ENCODE measurements at regions not wholly inside any gene's neighbourhood (a gene's known extent, or its start where the extent isn't known, plus 50 kb on each side); places are given as distances from the start of the nearest gene placed in this dataset.

GRCh38 chr20:54874718-54875117 lies 399.3 kb downstream of the DOK5 start:
- Histone ChIP-seq H3K4me1 (no peaks in the 10 kb centered on the region), H3K27me3 (no peaks in the 10 kb centered on the region), H3K9me3 (no peaks in the 10 kb centered on the region), H3K4me3 (no peak overlapping the region), H3K27ac (no peak overlapping the region), H3K36me3 (no peaks in the 10 kb centered on the region)
- TF ChIP-seq CTCF (IDR thresholded peaks at IDR 0.05) (no peak), POLR2AphosphoS5 (IDR thresholded peaks at IDR 0.05; ENCODE audit: insufficient read depth in 1 of 2, low read depth in 1 of 2) (no peak), POLR2A (IDR thresholded peaks at IDR 0.05) (no peak)
- DNase-seq (ENCODE audit: extremely low spot score in 2 of 2), result no peak
- intact Hi-C loops (cut with DNase I), result no loop called here

GRCh38 chr20:54872440-54872839 lies 397.0 kb downstream of the DOK5 start:
- H3K4me1 ChIP-seq, result no peaks in the 10 kb centered on the region
- TF ChIP-seq POLR2AphosphoS5 (IDR thresholded peaks at IDR 0.05; ENCODE audit: insufficient read depth in 1 of 2, low read depth in 1 of 2) (no peak), POLR2A (IDR thresholded peaks at IDR 0.05) (no peak), CTCF (IDR thresholded peaks at IDR 0.05) (no peak)
- H3K27me3 ChIP-seq, result no peaks in the 10 kb centered on the region
- no peak overlapping the region for H3K27ac ChIP-seq
- no peak overlapping the region for H3K4me3 ChIP-seq
- no peaks in the 10 kb centered on the region for H3K9me3 ChIP-seq
- no peaks in the 10 kb centered on the region for H3K36me3 ChIP-seq
- intact Hi-C loops (cut with DNase I), result no loop called here
- no peak for DNase-seq (ENCODE audit: extremely low spot score in 2 of 2)

- no peaks in the 10 kb centered on the region for H3K9me3 ChIP-seq
- TF ChIP-seq POLR2A (IDR thresholded peaks at IDR 0.05), result no peak
- TF ChIP-seq POLR2AphosphoS5 (IDR thresholded peaks at IDR 0.05; ENCODE audit: insufficient read depth in 1 of 2, low read depth in 1 of 2), result no peak
- no peak for TF ChIP-seq CTCF (IDR thresholded peaks at IDR 0.05)
- no peaks in the 10 kb centered on the region for H3K36me3 ChIP-seq
- no peaks in the 10 kb centered on the region for H3K27me3 ChIP-seq
- intact Hi-C loops (cut with DNase I), result no loop called here
- no peak overlapping the region for H3K4me3 ChIP-seq
- no peaks in the 10 kb centered on the region for H3K4me1 ChIP-seq
- no peak overlapping the region for H3K27ac ChIP-seq
- DNase-seq (ENCODE audit: extremely low spot score in 2 of 2), result no peak
Observed at GRCh38 chr20:54869765-54870164, 394.4 kb downstream of the DOK5 start.

- intact Hi-C loops (cut with DNase I), result no loop called here
- no peaks in the 10 kb centered on the region for H3K9me3 ChIP-seq
- no peaks in the 10 kb centered on the region for H3K36me3 ChIP-seq
- no peak overlapping the region for H3K4me3 ChIP-seq
- no peak for TF ChIP-seq CTCF (IDR thresholded peaks at IDR 0.05)
- no peak for TF ChIP-seq POLR2A (IDR thresholded peaks at IDR 0.05)
- no peak for TF ChIP-seq POLR2AphosphoS5 (IDR thresholded peaks at IDR 0.05; ENCODE audit: insufficient read depth in 1 of 2, low read depth in 1 of 2)
- no peak for DNase-seq (ENCODE audit: extremely low spot score in 2 of 2)
- no peak overlapping the region for H3K27ac ChIP-seq
- H3K27me3 ChIP-seq, result no peaks in the 10 kb centered on the region
- H3K4me1 ChIP-seq, result no peaks in the 10 kb centered on the region
Observed at GRCh38 chr20:54865273-54865672, 389.9 kb downstream of the DOK5 start.

GRCh38 chr20:54860716-54861115 lies 385.3 kb downstream of the DOK5 start:
- TF ChIP-seq CTCF (IDR thresholded peaks at IDR 0.05) (no peak), POLR2A (IDR thresholded peaks at IDR 0.05) (no peak), POLR2AphosphoS5 (IDR thresholded peaks at IDR 0.05; ENCODE audit: insufficient read depth in 1 of 2, low read depth in 1 of 2) (no peak)
- Histone ChIP-seq H3K36me3 (no peaks in the 10 kb centered on the region), H3K4me1 (no peaks in the 10 kb centered on the region), H3K4me3 (no peak overlapping the region), H3K9me3 (no peaks in the 10 kb centered on the region), H3K27me3 (no peaks in the 10 kb centered on the region), H3K27ac (no peak overlapping the region)
- intact Hi-C loops (cut with DNase I), result no loop called here
- no peak for DNase-seq (ENCODE audit: extremely low spot score in 2 of 2)

All from vagina (tissue), 2 donors.